ENCODE measurements at regions not wholly inside any gene's neighbourhood (a gene's known extent, or its start where the extent isn't known, plus 50 kb on each side); places are given as distances from the start of the nearest gene placed in this dataset.

GRCh38 chr2:181239201-181239799 is 217.9 kb upstream of the ITGA4 start:
- FAIRE-seq (no peak), ATAC-seq (no peak), DNase-seq (no peak)
- Histone ChIP-seq H3K4me3 (no peak overlapping the region), H3K27me3 (no peaks in the 10 kb centered on the region), H3K36me3 (no peaks in the 10 kb centered on the region), H3K27ac (no peak overlapping the region), H3K4me1 (no peaks in the 10 kb centered on the region), H3K9me3 (no peaks in the 10 kb centered on the region)
- WGBS, 2 donors, result 53 to 75% methylated on average over 2 of the region's 2 CpGs
- no peak for TF ChIP-seq CTCF (IDR thresholded peaks at IDR 0.05)
- intact Hi-C loops (cut with DNase I), result no loop called here

- Histone ChIP-seq H3K36me3 (no peaks in the 10 kb centered on the region), H3K9me3 (no peaks in the 10 kb centered on the region), H3K4me1 (no peaks in the 10 kb centered on the region), H3K27ac (no peak overlapping the region), H3K4me3 (no peak overlapping the region), H3K27me3 (no peaks in the 10 kb centered on the region)
- DNase-seq (no peak), FAIRE-seq (no peak), ATAC-seq (no peak)
- 67 to 71% methylated on average over 1 of the region's 1 CpG for WGBS, 2 donors
- TF ChIP-seq CTCF (IDR thresholded peaks at IDR 0.05), result no peak
- intact Hi-C loops (cut with DNase I), result no loop called here
These were observed 216.3 kb upstream of the ITGA4 start for GRCh38 chr2:181240844-181241243.

- 48 to 62% methylated on average over 2 of the region's 2 CpGs for WGBS, 2 donors
- Histone ChIP-seq H3K4me1 (no peaks in the 10 kb centered on the region), H3K36me3 (no peaks in the 10 kb centered on the region), H3K9me3 (no peaks in the 10 kb centered on the region), H3K27me3 (no peaks in the 10 kb centered on the region), H3K4me3 (no peak overlapping the region), H3K27ac (no peak overlapping the region)
- no peak for ATAC-seq
- no peak for TF ChIP-seq CTCF (IDR thresholded peaks at IDR 0.05)
- DNase-seq, result no peak
- intact Hi-C loops (cut with DNase I), result no loop called here
- FAIRE-seq, result no peak
These were observed 215.8 kb upstream of the ITGA4 start for GRCh38 chr2:181241366-181241765.

GRCh38 chr2:181241797-181242196 is 215.4 kb upstream of the ITGA4 start:
- TF ChIP-seq CTCF (IDR thresholded peaks at IDR 0.05), result no peak
- DNase-seq (no peak), FAIRE-seq (no peak), ATAC-seq (no peak)
- no peaks in the 10 kb centered on the region for H3K27me3 ChIP-seq
- no peak overlapping the region for H3K4me3 ChIP-seq
- no peak overlapping the region for H3K27ac ChIP-seq
- 55 to 59% methylated on average over 2 of the region's 2 CpGs for WGBS, 2 donors
- no peaks in the 10 kb centered on the region for H3K4me1 ChIP-seq
- H3K36me3 ChIP-seq, result no peaks in the 10 kb centered on the region
- intact Hi-C loops (cut with DNase I), result no loop called here
- no peaks in the 10 kb centered on the region for H3K9me3 ChIP-seq

GRCh38 chr2:181242262-181242661 is 214.9 kb upstream of the ITGA4 start:
- 85 to 93% methylated on average over 2 of the region's 2 CpGs for WGBS, 2 donors

More at GRCh38 chr2:181242262-181242661, 214.9 kb upstream of the ITGA4 start:
- Histone ChIP-seq H3K4me3 (no peak overlapping the region), H3K9me3 (no peaks in the 10 kb centered on the region), H3K4me1 (no peaks in the 10 kb centered on the region), H3K36me3 (no peaks in the 10 kb centered on the region), H3K27ac (no peak overlapping the region), H3K27me3 (no peaks in the 10 kb centered on the region)
- FAIRE-seq (no peak), DNase-seq (no peak), ATAC-seq (no peak)
- TF ChIP-seq CTCF (IDR thresholded peaks at IDR 0.05), result no peak
- intact Hi-C loops (cut with DNase I), result no loop called here
